ENCODE measurements at regions not wholly inside any gene's neighbourhood (a gene's known extent, or its start where the extent isn't known, plus 50 kb on each side); places are given as distances from the start of the nearest gene placed in this dataset.

- TF ChIP-seq POLR2A (IDR thresholded peaks at IDR 0.05; ENCODE audit: low read length) (no peak), GATA1 (IDR thresholded peaks at IDR 0.05; ENCODE audit: low read depth, low read length) (no peak)
These were observed 156.1 kb upstream of the ADAMTSL1 start for GRCh38 chr9:18317896-18318295.

Data from erythroblast (primary cell).